22Rv1 (cell line): ENCODE measurements at regions not wholly inside any gene's neighbourhood (a gene's known extent, or its start where the extent isn't known, plus 50 kb on each side); places are given as distances from the start of the nearest gene placed in this dataset.

Experiments used
- H3K27ac ChIP-seq: fragments of 450-650 bp; 2 replicates; pipeline ENCODE4 v1.5.1; 2017
- CTCF ChIP-seq: fragments of 450-650 bp; IDR thresholded peaks from 2 replicates; pipeline ENCODE4 v1.5.1; 2017; ENCODE audit warnings: mild to moderate bottlenecking
- ZFX ChIP-seq: fragments of 450-650 bp; IDR thresholded peaks from 2 replicates; pipeline ENCODE4 v1.6.1; 2017; ENCODE audit warnings: antibody characterized with exemption, borderline replicate concordance

- H3K27ac ChIP-seq, result no peak overlapping the region
- TF ChIP-seq ZFX, result no peak
- TF ChIP-seq CTCF, result no peak
These were observed 181.1 kb upstream of the UBL3 start for GRCh38 chr13:30031488-30031887.

DNA sequence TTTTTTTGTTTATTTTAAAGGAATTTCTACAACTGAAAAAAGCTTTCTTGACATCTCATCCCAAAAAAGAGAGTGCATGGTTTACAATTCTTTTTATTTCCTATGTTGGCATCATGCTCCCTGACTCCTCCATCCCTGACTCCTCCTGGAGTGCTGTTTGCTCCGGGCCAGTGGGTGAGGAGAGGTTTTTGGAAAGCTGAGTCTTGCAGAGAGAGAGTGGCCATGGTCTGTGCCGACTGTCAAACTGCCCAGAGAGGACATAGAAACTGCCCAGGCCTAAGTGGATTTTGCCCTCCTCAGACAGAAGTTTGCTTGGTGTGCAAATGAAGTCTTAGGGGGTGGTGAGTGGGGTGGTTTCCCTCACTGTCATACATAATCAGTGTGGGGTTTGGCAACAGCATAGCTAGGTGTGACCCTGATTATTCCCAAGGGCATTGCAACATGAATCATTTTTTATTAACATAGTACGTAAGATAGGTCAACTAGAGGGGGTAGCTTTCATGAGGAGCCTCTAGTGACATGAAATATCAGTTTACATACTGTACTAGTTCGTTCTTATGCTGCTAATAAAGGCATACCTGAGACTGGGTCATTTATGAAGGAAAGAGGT lies 179.8 kb upstream of the UBL3 start:
- TF ChIP-seq CTCF (no peak), ZFX (no peak)
- H3K27ac ChIP-seq, result no peak overlapping the region

GRCh38 chr13:30027569-30028455 lies 177.4 kb upstream of the UBL3 start:
- H3K27ac ChIP-seq, result no peak overlapping the region
- no peak for TF ChIP-seq ZFX
- TF ChIP-seq CTCF, result no peak

DNA sequence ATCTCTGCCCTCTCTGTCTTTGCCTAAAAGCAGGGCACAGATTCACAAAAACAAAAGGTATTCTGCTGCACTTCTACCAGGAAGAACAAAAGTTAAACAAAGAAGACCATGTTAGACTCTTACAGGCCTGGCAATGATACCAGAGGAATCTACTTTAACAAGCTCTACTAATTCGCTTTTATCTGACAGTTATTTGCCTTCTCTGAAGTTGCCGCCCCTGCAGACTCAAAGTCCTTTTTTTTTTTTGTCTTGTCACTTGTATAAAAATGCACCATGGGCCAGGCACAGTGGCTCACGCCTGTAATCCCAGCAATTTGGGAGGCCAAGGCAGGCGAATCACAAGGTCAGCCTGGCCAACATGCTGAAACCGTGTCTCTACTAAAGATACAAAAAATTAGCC lies 176.5 kb upstream of the UBL3 start:
- TF ChIP-seq ZFX, result no peak
- no peak overlapping the region for H3K27ac ChIP-seq

DNA sequence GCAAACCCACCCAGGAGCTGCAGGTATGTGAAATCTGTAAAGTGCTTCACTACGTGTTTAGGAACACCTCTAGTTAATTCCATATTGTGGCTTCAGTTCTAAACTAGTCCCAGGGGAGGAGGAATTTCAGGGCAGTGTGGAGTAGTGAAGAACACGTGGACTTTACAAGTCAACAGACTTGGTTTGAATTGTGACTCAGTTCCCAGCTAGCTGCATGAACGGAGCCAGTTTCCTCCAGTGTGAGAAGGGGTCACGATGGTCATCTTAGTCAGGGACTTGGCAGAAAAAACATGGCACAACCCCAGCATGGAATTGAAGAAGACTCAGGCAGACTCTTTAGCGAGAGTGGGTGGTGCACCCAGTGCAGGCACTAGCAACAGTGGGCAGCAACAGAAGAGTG lies 175.7 kb upstream of the UBL3 start:
- TF ChIP-seq CTCF (no peak), ZFX (no peak)
- H3K27ac ChIP-seq, result no peak overlapping the region

GRCh38 chr13:30025351-30025750 lies 174.9 kb upstream of the UBL3 start:
- TF ChIP-seq ZFX, result no peak
- no peak for TF ChIP-seq CTCF
- H3K27ac ChIP-seq, result no peak overlapping the region

DNA sequence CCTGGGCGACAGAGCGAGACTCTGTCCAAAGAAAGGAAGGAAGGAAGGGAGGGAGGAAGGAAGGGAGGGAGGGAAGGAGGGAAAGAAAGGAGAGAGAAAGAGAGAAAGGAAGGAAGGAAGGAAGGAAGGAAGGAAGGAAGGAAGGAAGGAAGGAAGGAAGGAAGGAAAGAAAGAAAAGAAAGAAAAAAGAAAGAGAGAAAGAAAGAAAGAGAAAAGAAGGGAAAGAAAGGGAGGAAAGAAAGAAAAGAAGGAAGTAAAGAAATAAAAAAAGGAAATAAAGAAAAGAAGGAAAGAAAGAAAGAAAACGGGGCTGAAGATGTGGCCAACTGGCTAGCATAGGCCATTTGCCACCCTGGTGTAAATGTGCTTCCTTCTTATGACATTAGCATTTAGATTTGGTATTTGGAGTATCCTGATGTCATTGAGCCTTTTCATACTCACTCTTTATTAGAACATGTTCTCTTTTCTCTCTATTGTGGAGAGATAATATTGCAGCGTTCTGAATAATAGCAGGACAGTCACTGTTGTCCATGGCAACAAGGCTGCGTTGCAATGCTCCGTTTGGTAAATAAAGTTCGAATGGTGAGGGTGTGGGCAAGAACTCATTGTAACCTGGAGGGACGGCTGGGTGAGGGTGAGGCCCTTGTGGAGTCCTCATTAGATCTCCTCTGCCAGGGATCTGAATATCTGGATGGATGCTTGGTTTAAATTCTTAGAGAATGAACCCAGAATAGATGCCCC lies 173.9 kb upstream of the UBL3 start:
- no peak overlapping the region for H3K27ac ChIP-seq
- TF ChIP-seq ZFX, result no peak
- TF ChIP-seq CTCF, result no peak
